Caco-2 (cell line): ENCODE measurements at regions not wholly inside any gene's neighbourhood (a gene's known extent, or its start where the extent isn't known, plus 50 kb on each side); places are given as distances from the start of the nearest gene placed in this dataset.
"Not testable (repeated sequence)": the region's sequence is repeated elsewhere in the genome, so short reads cannot be mapped to it uniquely, and the experiment has no call there.

Experiments used
- BruUV-seq: library from RNA; stranded (reverse); fragments of 400-500 nt; replicated peaks from 2 replicates; lab custom pipeline; 2021; lab: Mats Ljungman, UMichigan
- CTCF ChIA-PET: fragments of 300-600 bp; sonication (Branson Sonifier 250); formaldehyde crosslinking; loops from one replicate; lab custom pipeline; 2022; ENCODE audit warnings: antibody characterized with exemption; lab: Charles Lee
- POLR2A ChIA-PET: fragments of 300-600 bp; sonication (Branson Sonifier 250); formaldehyde crosslinking; loops from one replicate; lab custom pipeline; 2022; ENCODE audit warnings: antibody characterized with exemption; lab: Charles Lee
- DNase-seq, 2 experiments: peaks; one replicate each; pipeline versions ENCODE4 v3.0.0 to v3.0.0-alpha.2; 2020 to 2022
- H3K27me3 ChIP-seq: replicated peaks from 2 replicates; pipeline ENCODE4 v1.6.0; 2011; ENCODE audit warnings: low read length; ENCODE audit not compliant: control insufficient read depth, insufficient read depth
- H3K36me3 ChIP-seq: 2 replicates; pipeline ENCODE4 v1.5.1; 2011; ENCODE audit warnings: low read length; ENCODE audit not compliant: control insufficient read depth, insufficient read depth
- H3K4me1 ChIP-seq: fragments of 250-450 bp; sonication (Bioruptor Pico); 2 replicates; pipeline ENCODE4 v1.5.1; 2020; ENCODE audit warnings: mild to moderate bottlenecking
- H3K4me3 ChIP-seq: 2 replicates; pipeline ENCODE4 v1.5.1; 2011; ENCODE audit warnings: low read depth, mild to moderate bottlenecking, control low read depth, low read length
- H3K9me3 ChIP-seq: fragments of 250-450 bp; sonication (Bioruptor Pico); 2 replicates; pipeline ENCODE4 v1.5.1; 2020; ENCODE audit warnings: mild to moderate bottlenecking, moderate library complexity
- H3K27ac Mint-ChIP-seq: one replicate; pipeline ENCODE4 v1.8.0; 2022; ENCODE audit warnings: mixed read lengths; ENCODE audit not compliant: unreplicated experiment
- H3K27me3 Mint-ChIP-seq: one replicate; pipeline ENCODE4 v1.8.0; 2022; ENCODE audit warnings: mixed read lengths; ENCODE audit not compliant: insufficient read depth, unreplicated experiment
- H3K36me3 Mint-ChIP-seq: one replicate; pipeline ENCODE4 v1.8.0; 2022; ENCODE audit warnings: mild to moderate bottlenecking, mixed read lengths; ENCODE audit not compliant: insufficient read depth, unreplicated experiment
- H3K4me1 Mint-ChIP-seq: one replicate; pipeline ENCODE4 v1.8.0; 2022; ENCODE audit warnings: low read depth, mixed read lengths; ENCODE audit not compliant: unreplicated experiment
- H3K4me3 Mint-ChIP-seq: one replicate; pipeline ENCODE4 v1.8.0; 2022; ENCODE audit warnings: mild to moderate bottlenecking, moderate library complexity, mixed read lengths; ENCODE audit not compliant: unreplicated experiment
- H3K9me3 Mint-ChIP-seq: one replicate; pipeline ENCODE4 v1.8.0; 2022; ENCODE audit warnings: mixed read lengths; ENCODE audit not compliant: unreplicated experiment
- intact Hi-C: fragments of 100-400 bp; cut with micrococcal nuclease; formaldehyde crosslinking; loops from one replicate; pipeline ENCODE4 v1.10.0; 2022; ENCODE audit not compliant: unreplicated experiment
- TF ChIP-seq, protein P1 (sequence below), 2 experiments: fragments of 200-600 bp in 1 of 2; IDR thresholded peaks; 1 replicate in 1 of 2; 2 replicates in 1 of 2; pipeline versions ENCODE4 v1.5.1 to v1.8.0; 2011 to 2022; ENCODE audit warnings: antibody characterized with exemption in 1 of 2, control low read depth in 1 of 2, inconsistent platforms in 1 of 2, low read depth in 1 of 2, low read length in 1 of 2, mild to moderate bottlenecking in 1 of 2, moderate library complexity in 1 of 2; ENCODE audit not compliant: insufficient read depth in 1 of 2, severe bottlenecking in 1 of 2, unreplicated experiment in 1 of 2

DNA sequence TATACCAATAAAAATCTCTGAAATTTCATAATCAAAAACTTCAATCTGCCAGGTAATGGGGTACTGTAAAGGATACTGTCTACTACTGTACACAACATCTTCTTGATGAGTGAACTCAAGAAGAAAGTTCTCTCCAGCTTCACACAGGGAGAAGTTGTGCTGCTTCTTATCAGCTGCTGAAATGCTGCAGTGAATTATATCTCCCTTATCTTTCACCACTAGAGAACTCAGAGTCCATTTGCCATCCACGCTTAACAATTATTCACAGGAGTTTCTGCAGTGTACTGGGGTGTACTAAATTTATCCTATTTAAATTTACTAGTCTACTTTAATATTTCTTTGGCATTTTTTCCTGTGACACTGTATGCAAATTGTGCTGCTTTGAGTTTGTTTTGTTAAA lies 384.8 kb downstream of the TFAP2B start:
- Histone ChIP-seq H3K36me3 (no peaks in the 10 kb centered on the region), H3K4me3 (no peak overlapping the region), H3K27me3 (no peaks in the 10 kb centered on the region), H3K4me1 (no peaks in the 10 kb centered on the region), H3K9me3 (no peaks in the 10 kb centered on the region)
- Mint-ChIP-seq H3K9me3 (no peaks in the 10 kb centered on the region), H3K4me3 (no peak overlapping the region), H3K27me3 (no peaks in the 10 kb centered on the region), H3K4me1 (no peaks in the 10 kb centered on the region), H3K36me3 (no peaks in the 10 kb centered on the region), H3K27ac (no peak overlapping the region)
- TF ChIP-seq, protein P1, sequence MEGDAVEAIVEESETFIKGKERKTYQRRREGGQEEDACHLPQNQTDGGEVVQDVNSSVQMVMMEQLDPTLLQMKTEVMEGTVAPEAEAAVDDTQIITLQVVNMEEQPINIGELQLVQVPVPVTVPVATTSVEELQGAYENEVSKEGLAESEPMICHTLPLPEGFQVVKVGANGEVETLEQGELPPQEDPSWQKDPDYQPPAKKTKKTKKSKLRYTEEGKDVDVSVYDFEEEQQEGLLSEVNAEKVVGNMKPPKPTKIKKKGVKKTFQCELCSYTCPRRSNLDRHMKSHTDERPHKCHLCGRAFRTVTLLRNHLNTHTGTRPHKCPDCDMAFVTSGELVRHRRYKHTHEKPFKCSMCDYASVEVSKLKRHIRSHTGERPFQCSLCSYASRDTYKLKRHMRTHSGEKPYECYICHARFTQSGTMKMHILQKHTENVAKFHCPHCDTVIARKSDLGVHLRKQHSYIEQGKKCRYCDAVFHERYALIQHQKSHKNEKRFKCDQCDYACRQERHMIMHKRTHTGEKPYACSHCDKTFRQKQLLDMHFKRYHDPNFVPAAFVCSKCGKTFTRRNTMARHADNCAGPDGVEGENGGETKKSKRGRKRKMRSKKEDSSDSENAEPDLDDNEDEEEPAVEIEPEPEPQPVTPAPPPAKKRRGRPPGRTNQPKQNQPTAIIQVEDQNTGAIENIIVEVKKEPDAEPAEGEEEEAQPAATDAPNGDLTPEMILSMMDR (IDR thresholded peaks at IDR 0.05; ENCODE audit: insufficient read depth in 1 of 2, low read depth in 1 of 2, low read length in 1 of 2, severe bottlenecking in 1 of 2, unreplicated experiment in 1 of 2): no peak
- CTCF ChIA-PET: no interaction called here
- intact Hi-C loops: no loop called here
- no TSS peak for BruUV-seq
- DNase-seq: no peak
- POLR2A ChIA-PET: no interaction called here

DNA sequence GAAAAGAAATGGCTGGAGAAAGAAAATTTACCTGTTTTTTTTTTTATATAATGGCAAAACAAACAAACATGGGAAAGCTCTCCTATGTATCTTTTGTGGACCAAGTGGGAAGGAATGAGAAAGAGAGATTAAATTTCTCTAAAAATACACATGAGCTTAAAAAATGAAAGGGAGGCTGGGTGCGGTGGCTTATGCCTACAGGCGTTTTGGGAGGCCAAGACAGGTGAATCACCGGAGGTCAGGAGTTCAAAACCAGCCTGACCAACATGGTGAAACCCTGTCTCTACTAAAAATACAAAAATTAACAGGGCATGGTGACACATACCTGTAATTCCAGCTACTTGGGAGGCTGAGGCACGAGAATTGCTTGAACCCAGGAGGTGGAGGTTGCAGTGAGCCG lies 388.0 kb downstream of the TFAP2B start:
- H3K9me3 ChIP-seq, intact Hi-C loops, H3K9me3 Mint-ChIP-seq, POLR2A ChIA-PET, DNase-seq, H3K36me3 Mint-ChIP-seq, H3K4me3 ChIP-seq, H3K4me1 ChIP-seq, BruUV-seq, H3K27me3 ChIP-seq, H3K27ac Mint-ChIP-seq, H3K36me3 ChIP-seq, H3K4me3 Mint-ChIP-seq, H3K4me1 Mint-ChIP-seq, CTCF ChIA-PET, H3K27me3 Mint-ChIP-seq: not testable (repeated sequence)

DNA sequence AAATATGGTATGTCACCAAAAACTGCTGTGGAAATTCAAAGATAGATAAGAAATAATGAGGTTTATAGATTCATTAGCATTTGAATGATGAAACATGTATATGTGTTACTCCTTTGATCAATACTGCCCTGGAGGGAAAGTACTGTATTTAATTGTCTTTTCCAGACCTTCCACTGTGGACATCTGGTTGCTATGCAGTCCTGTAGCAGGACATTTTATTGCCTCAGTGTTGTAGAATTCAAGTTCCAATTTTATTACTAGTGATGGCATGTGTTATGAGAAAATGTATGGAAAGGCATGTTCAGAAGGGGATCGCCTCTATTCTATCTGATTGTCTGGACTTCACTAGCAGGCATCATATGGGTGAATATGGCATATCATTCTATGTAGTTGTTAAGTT lies 391.0 kb downstream of the TFAP2B start:
- DNase-seq: no peak
- H3K4me3 ChIP-seq: no peak overlapping the region
- no peaks in the 10 kb centered on the region for H3K27me3 Mint-ChIP-seq
- no peaks in the 10 kb centered on the region for H3K27me3 ChIP-seq
- no peaks in the 10 kb centered on the region for H3K9me3 Mint-ChIP-seq
- no peaks in the 10 kb centered on the region for H3K4me1 Mint-ChIP-seq
- H3K36me3 ChIP-seq: no peaks in the 10 kb centered on the region
- H3K27ac Mint-ChIP-seq: no peak overlapping the region
- no peak overlapping the region for H3K4me3 Mint-ChIP-seq
- intact Hi-C loops: no loop called here
- no peaks in the 10 kb centered on the region for H3K36me3 Mint-ChIP-seq
- TF ChIP-seq, protein P1 (IDR thresholded peaks at IDR 0.05; ENCODE audit: insufficient read depth in 1 of 2, low read depth in 1 of 2, low read length in 1 of 2, severe bottlenecking in 1 of 2, unreplicated experiment in 1 of 2): no peak
- BruUV-seq: no TSS peak
- H3K4me1 ChIP-seq: no peaks in the 10 kb centered on the region
- ChIA-PET CTCF (no interaction called here), POLR2A (no interaction called here)
- no peaks in the 10 kb centered on the region for H3K9me3 ChIP-seq

DNA sequence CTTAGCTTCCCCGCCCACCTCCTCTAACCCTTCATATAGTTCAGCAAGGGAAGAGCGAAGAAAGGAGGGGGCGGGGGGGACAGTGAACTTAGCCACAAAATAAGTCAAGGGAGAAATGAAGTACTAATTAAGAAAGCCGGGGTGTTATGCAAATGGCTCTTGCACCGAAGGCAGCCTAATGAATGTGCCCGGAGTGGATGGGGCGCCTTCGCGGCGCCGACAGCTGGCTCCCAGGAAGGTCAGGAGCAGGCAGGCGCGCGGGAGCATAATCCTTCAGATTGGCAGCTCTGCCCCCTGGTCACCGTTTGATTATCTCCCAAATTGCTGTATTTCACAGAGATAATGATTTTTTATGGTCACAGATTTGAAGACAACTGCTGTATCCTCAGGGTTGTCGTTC lies 395.1 kb downstream of the TFAP2B start:
- Histone ChIP-seq H3K9me3 (no peaks in the 10 kb centered on the region), H3K4me1 (no peaks in the 10 kb centered on the region), H3K36me3 (no peaks in the 10 kb centered on the region), H3K4me3 (no peak overlapping the region), H3K27me3 (no peaks in the 10 kb centered on the region)
- no TSS peak for BruUV-seq
- TF ChIP-seq, protein P1 (IDR thresholded peaks at IDR 0.05; ENCODE audit: insufficient read depth in 1 of 2, low read depth in 1 of 2, low read length in 1 of 2, severe bottlenecking in 1 of 2, unreplicated experiment in 1 of 2): no peak
- POLR2A ChIA-PET: no interaction called here
- Mint-ChIP-seq H3K9me3 (no peaks in the 10 kb centered on the region), H3K27me3 (no peaks in the 10 kb centered on the region), H3K27ac (no peak overlapping the region), H3K4me1 (no peaks in the 10 kb centered on the region), H3K36me3 (no peaks in the 10 kb centered on the region), H3K4me3 (no peak overlapping the region)
- intact Hi-C loops: no loop called here
- CTCF ChIA-PET: no interaction called here
- no peak for DNase-seq
